ENCODE measurements at regions not wholly inside any gene's neighbourhood (a gene's known extent, or its start where the extent isn't known, plus 50 kb on each side); places are given as distances from the start of the nearest gene placed in this dataset.

GRCh38 chr17:65368341-65368740 lies 193.1 kb downstream of the AXIN2 start:
- H3K36me3 ChIP-seq (ENCODE audit: control insufficient read depth in 2 of 2, extremely low read depth in 1 of 2, insufficient read depth in 1 of 2, low read length in 1 of 2) = no peaks in the 10 kb centered on the region
- ChIA-PET CTCF (no interaction called here), POLR2A (no interaction called here)
- no peaks in the 10 kb centered on the region for H3K36me3 Mint-ChIP-seq
- peaks cover 0 to 6% (median 5%) of the 10 kb centered on the region in 3 donors for H3K4me1 Mint-ChIP-seq
- H3K4me3 ChIP-seq (ENCODE audit: control insufficient read depth in 1 of 2, extremely low read depth in 1 of 2, low read length in 1 of 2) = no peak overlapping the region
- H3K27me3 ChIP-seq (replicated peaks in 1 of 2; ENCODE audit: control insufficient read depth in 2 of 2, extremely low read depth in 1 of 2, insufficient read depth in 2 of 2, low read length in 1 of 2) = peaks cover 0 to 22% of the 10 kb centered on the region in 2 experiments
- H3K27me3 Mint-ChIP-seq = peaks cover 0 to 17% of the 10 kb centered on the region in 2 donors
- H3K4me3 Mint-ChIP-seq = no peak overlapping the region
- ATAC-seq (replicated peaks in 1 of 4) = no peak
- peaks cover 0 to 9% of the 10 kb centered on the region in 2 experiments for H3K4me1 ChIP-seq (ENCODE audit: control insufficient read depth in 1 of 2, extremely low read depth in 1 of 2, insufficient read depth in 2 of 2, low read length in 2 of 2)
- no peak for DNase-seq
- H3K9me3 Mint-ChIP-seq = no peaks in the 10 kb centered on the region
- no peak overlapping the region for H3K27ac Mint-ChIP-seq
- H3K27ac ChIP-seq (ENCODE audit: low read length) = no peak overlapping the region
- 92% methylated on average over 2 of the region's 4 CpGs for WGBS (ENCODE audit: insufficient coverage)
- H3K9me3 ChIP-seq = no peaks in the 10 kb centered on the region

GRCh38 chr17:65366102-65366844 lies 195.2 kb downstream of the AXIN2 start:
- Mint-ChIP-seq H3K27ac (no peak overlapping the region), H3K4me3 (no peak overlapping the region), H3K9me3 (no peaks in the 10 kb centered on the region), H3K4me1 (peaks cover 0 to 5% (median 4%) of the 10 kb centered on the region in 3 donors), H3K27me3 (peaks cover 0 to 10% of the 10 kb centered on the region in 2 donors), H3K36me3 (no peaks in the 10 kb centered on the region)
- peaks cover 0 to 8% of the 10 kb centered on the region in 2 experiments for H3K4me1 ChIP-seq (ENCODE audit: control insufficient read depth in 1 of 2, extremely low read depth in 1 of 2, insufficient read depth in 2 of 2, low read length in 2 of 2)
- H3K4me3 ChIP-seq (ENCODE audit: control insufficient read depth in 1 of 2, extremely low read depth in 1 of 2, low read length in 1 of 2) = no peak overlapping the region
- DNase-seq (no peak), ATAC-seq (replicated peaks in 1 of 4) (no peak)
- WGBS (ENCODE audit: insufficient coverage) = 84% methylated on average over 6 of the region's 15 CpGs
- H3K36me3 ChIP-seq (ENCODE audit: control insufficient read depth in 2 of 2, extremely low read depth in 1 of 2, insufficient read depth in 1 of 2, low read length in 1 of 2) = no peaks in the 10 kb centered on the region
- H3K9me3 ChIP-seq = no peaks in the 10 kb centered on the region
- ChIA-PET POLR2A (no interaction called here), CTCF (no interaction called here)
- no peak overlapping the region for H3K27ac ChIP-seq (ENCODE audit: low read length)
- H3K27me3 ChIP-seq (replicated peaks in 1 of 2; ENCODE audit: control insufficient read depth in 2 of 2, extremely low read depth in 1 of 2, insufficient read depth in 2 of 2, low read length in 1 of 2) = peaks cover 0 to 18% of the 10 kb centered on the region in 2 experiments

- no peak overlapping the region for H3K27ac Mint-ChIP-seq
Measured at GRCh38 chr17:65365169-65365568, 196.3 kb downstream of the AXIN2 start.

GRCh38 chr17:65364438-65364837 lies 197.0 kb downstream of the AXIN2 start:
- H3K36me3 Mint-ChIP-seq = no peaks in the 10 kb centered on the region
- Histone ChIP-seq H3K9me3 (no peaks in the 10 kb centered on the region), H3K27ac (ENCODE audit: low read length) (no peak overlapping the region), H3K4me1 (ENCODE audit: control insufficient read depth in 1 of 2, extremely low read depth in 1 of 2, insufficient read depth in 2 of 2, low read length in 2 of 2) (no peaks in the 10 kb centered on the region), H3K4me3 (ENCODE audit: control insufficient read depth in 1 of 2, extremely low read depth in 1 of 2, low read length in 1 of 2) (no peak overlapping the region), H3K27me3 (replicated peaks in 1 of 2; ENCODE audit: control insufficient read depth in 2 of 2, extremely low read depth in 1 of 2, insufficient read depth in 2 of 2, low read length in 1 of 2) (peaks cover 0 to 12% of the 10 kb centered on the region in 2 experiments), H3K36me3 (ENCODE audit: control insufficient read depth in 2 of 2, extremely low read depth in 1 of 2, insufficient read depth in 1 of 2, low read length in 1 of 2) (no peaks in the 10 kb centered on the region)
- ChIA-PET CTCF (no interaction called here), POLR2A (no interaction called here)
- H3K27ac Mint-ChIP-seq = no peak overlapping the region
- no peak for ATAC-seq (replicated peaks in 1 of 4)
- no peak for DNase-seq
- H3K27me3 Mint-ChIP-seq = no peaks in the 10 kb centered on the region
- H3K4me1 Mint-ChIP-seq = peaks cover 0 to 2% (median 0%) of the 10 kb centered on the region in 3 donors
- 73% methylated on average over 5 of the region's 7 CpGs for WGBS (ENCODE audit: insufficient coverage)
- no peak overlapping the region for H3K4me3 Mint-ChIP-seq
- H3K9me3 Mint-ChIP-seq = no peaks in the 10 kb centered on the region

More at GRCh38 chr17:65365169-65365568, 196.3 kb downstream of the AXIN2 start:
- ATAC-seq (replicated peaks in 1 of 4) = no peak
- Mint-ChIP-seq H3K4me3 (no peak overlapping the region), H3K27me3 (peaks cover 0 to 1% of the 10 kb centered on the region in 2 donors), H3K4me1 (peaks cover 0 to 2% (median 0%) of the 10 kb centered on the region in 3 donors), H3K9me3 (no peaks in the 10 kb centered on the region), H3K36me3 (no peaks in the 10 kb centered on the region)
- Histone ChIP-seq H3K36me3 (ENCODE audit: control insufficient read depth in 2 of 2, extremely low read depth in 1 of 2, insufficient read depth in 1 of 2, low read length in 1 of 2) (no peaks in the 10 kb centered on the region), H3K27ac (ENCODE audit: low read length) (no peak overlapping the region), H3K27me3 (replicated peaks in 1 of 2; ENCODE audit: control insufficient read depth in 2 of 2, extremely low read depth in 1 of 2, insufficient read depth in 2 of 2, low read length in 1 of 2) (peaks cover 0 to 9% of the 10 kb centered on the region in 2 experiments), H3K4me3 (ENCODE audit: control insufficient read depth in 1 of 2, extremely low read depth in 1 of 2, low read length in 1 of 2) (no peak overlapping the region), H3K9me3 (no peaks in the 10 kb centered on the region), H3K4me1 (ENCODE audit: control insufficient read depth in 1 of 2, extremely low read depth in 1 of 2, insufficient read depth in 2 of 2, low read length in 2 of 2) (no peaks in the 10 kb centered on the region)
- ChIA-PET POLR2A (no interaction called here), CTCF (no interaction called here)
- DNase-seq = no peak
- WGBS (ENCODE audit: insufficient coverage) = no CpG with 5 or more reads among the region's 11 CpGs

GRCh38 chr17:65362826-65363225 lies 198.6 kb downstream of the AXIN2 start:
- H3K9me3 Mint-ChIP-seq = no peaks in the 10 kb centered on the region
- no peak overlapping the region for H3K27ac Mint-ChIP-seq
- H3K4me3 Mint-ChIP-seq = no peak overlapping the region
- peaks cover 0 to 13% of the 10 kb centered on the region in 2 experiments for H3K27me3 ChIP-seq (replicated peaks in 1 of 2; ENCODE audit: control insufficient read depth in 2 of 2, extremely low read depth in 1 of 2, insufficient read depth in 2 of 2, low read length in 1 of 2)
- ATAC-seq (replicated peaks in 1 of 4) (no peak), DNase-seq (no peak)
- ChIA-PET POLR2A (no interaction called here), CTCF (no interaction called here)
- no peaks in the 10 kb centered on the region for H3K4me1 ChIP-seq (ENCODE audit: control insufficient read depth in 1 of 2, extremely low read depth in 1 of 2, insufficient read depth in 2 of 2, low read length in 2 of 2)
- no peak overlapping the region for H3K4me3 ChIP-seq (ENCODE audit: control insufficient read depth in 1 of 2, extremely low read depth in 1 of 2, low read length in 1 of 2)
- no peaks in the 10 kb centered on the region for H3K27me3 Mint-ChIP-seq
- H3K27ac ChIP-seq (ENCODE audit: low read length) = no peak overlapping the region
- peaks cover 0 to 2% (median 0%) of the 10 kb centered on the region in 3 donors for H3K4me1 Mint-ChIP-seq
- H3K36me3 ChIP-seq (ENCODE audit: control insufficient read depth in 2 of 2, extremely low read depth in 1 of 2, insufficient read depth in 1 of 2, low read length in 1 of 2) = no peaks in the 10 kb centered on the region
- H3K9me3 ChIP-seq = no peaks in the 10 kb centered on the region
- H3K36me3 Mint-ChIP-seq = no peaks in the 10 kb centered on the region
- WGBS (ENCODE audit: insufficient coverage) = 60% methylated on average over 1 of the region's 2 CpGs

GRCh38 chr17:65360961-65361552 lies 200.4 kb downstream of the AXIN2 start:
- WGBS (ENCODE audit: insufficient coverage) = no CpG with 5 or more reads among the region's 14 CpGs
- Mint-ChIP-seq H3K27me3 (peaks cover 0 to 2% of the 10 kb centered on the region in 2 donors), H3K9me3 (no peaks in the 10 kb centered on the region), H3K4me3 (no peak overlapping the region), H3K4me1 (no peaks in the 10 kb centered on the region), H3K36me3 (no peaks in the 10 kb centered on the region), H3K27ac (no peak overlapping the region)
- ATAC-seq (replicated peaks in 1 of 4) (no peak), DNase-seq (no peak)
- peaks cover 0 to 16% of the 10 kb centered on the region in 2 experiments for H3K27me3 ChIP-seq (replicated peaks in 1 of 2; ENCODE audit: control insufficient read depth in 2 of 2, extremely low read depth in 1 of 2, insufficient read depth in 2 of 2, low read length in 1 of 2)
- H3K4me3 ChIP-seq (ENCODE audit: control insufficient read depth in 1 of 2, extremely low read depth in 1 of 2, low read length in 1 of 2) = no peak overlapping the region
- H3K36me3 ChIP-seq (ENCODE audit: control insufficient read depth in 2 of 2, extremely low read depth in 1 of 2, insufficient read depth in 1 of 2, low read length in 1 of 2) = no peaks in the 10 kb centered on the region
- POLR2A ChIA-PET = no interaction called here
- H3K4me1 ChIP-seq (ENCODE audit: control insufficient read depth in 1 of 2, extremely low read depth in 1 of 2, insufficient read depth in 2 of 2, low read length in 2 of 2) = no peaks in the 10 kb centered on the region
- CTCF ChIA-PET = no interaction called here
- H3K9me3 ChIP-seq = no peaks in the 10 kb centered on the region
- H3K27ac ChIP-seq (ENCODE audit: low read length) = no peak overlapping the region
